H9 (cell line): ENCODE measurements at regions not wholly inside any gene's neighbourhood (a gene's known extent, or its start where the extent isn't known, plus 50 kb on each side); places are given as distances from the start of the nearest gene placed in this dataset.
A peak's percentile ranks its signal among the peaks of the same experiment; 100 is the strongest.

Experiments used
- DNase-seq: peaks from one replicate; pipeline ENCODE4 v3.0.0-alpha.2; 2017
- H2AFZ ChIP-seq: one replicate; pipeline ENCODE4 v1.6.1; 2013; ENCODE audit warnings: mild to moderate bottlenecking, low read length, control low read depth, moderate library complexity
- H2AK5ac ChIP-seq: 2 replicates; pipeline ENCODE4 v1.6.1; 2013; ENCODE audit warnings: low read length, control low read depth, mixed read lengths; ENCODE audit not compliant: insufficient read length
- H2BK120ac ChIP-seq: one replicate; pipeline ENCODE4 v1.6.1; 2013; ENCODE audit warnings: low read depth, mild to moderate bottlenecking, low read length, control low read depth, inconsistent platforms; ENCODE audit not compliant: poor library complexity, severe bottlenecking
- H2BK12ac ChIP-seq: 2 replicates; pipeline ENCODE4 v1.6.1; 2013; ENCODE audit warnings: low read length, control low read depth, mixed read lengths, low read depth; ENCODE audit not compliant: insufficient read length
- H2BK15ac ChIP-seq: 2 replicates; pipeline ENCODE4 v1.6.1; 2013; ENCODE audit warnings: low read depth, low read length, control low read depth
- H2BK20ac ChIP-seq: one replicate; pipeline ENCODE4 v1.6.1; 2013; ENCODE audit warnings: low read depth, mild to moderate bottlenecking, low read length, control low read depth, inconsistent platforms; ENCODE audit not compliant: poor library complexity, severe bottlenecking
- H2BK5ac ChIP-seq: 2 replicates; pipeline ENCODE4 v1.6.1; 2013; ENCODE audit warnings: low read length, control low read depth, mixed read lengths; ENCODE audit not compliant: insufficient read length
- H3K14ac ChIP-seq: 2 replicates; pipeline ENCODE4 v1.6.1; 2013; ENCODE audit warnings: low read length, control low read depth; ENCODE audit not compliant: insufficient read depth
- H3K18ac ChIP-seq: 2 replicates; pipeline ENCODE4 v1.6.1; 2013; ENCODE audit warnings: low read depth, mild to moderate bottlenecking, mixed read lengths, low read length, control low read depth; ENCODE audit not compliant: insufficient read length
- H3K23ac ChIP-seq: 2 replicates; pipeline ENCODE4 v1.6.1; 2013; ENCODE audit warnings: low read length, control low read depth, mixed read lengths, low read depth; ENCODE audit not compliant: insufficient read length
- H3K23me2 ChIP-seq: 2 replicates; pipeline ENCODE4 v1.6.1; 2013; ENCODE audit warnings: low read depth, mild to moderate bottlenecking, mixed read lengths, low read length, control low read depth; ENCODE audit not compliant: insufficient read length, poor library complexity, severe bottlenecking
- H3K27ac ChIP-seq: 2 replicates; pipeline ENCODE4 v1.5.1; 2013; ENCODE audit warnings: low read length, control low read depth, mixed read lengths, low read depth; ENCODE audit not compliant: insufficient read length
- H3K27me3 ChIP-seq: 2 replicates; pipeline ENCODE4 v1.6.1; 2013; ENCODE audit warnings: low read length, control low read depth, inconsistent platforms; ENCODE audit not compliant: insufficient read depth
- H3K4ac ChIP-seq: 2 replicates; pipeline ENCODE4 v1.6.1; 2013; ENCODE audit warnings: low read depth, mild to moderate bottlenecking, control low read depth, inconsistent platforms, low read length, moderate library complexity
- H3K4me1 ChIP-seq: 2 replicates; pipeline ENCODE4 v1.6.1; 2013; ENCODE audit warnings: low read length, control low read depth, inconsistent platforms; ENCODE audit not compliant: insufficient read depth
- H3K4me2 ChIP-seq: 2 replicates; pipeline ENCODE4 v1.6.1; 2013; ENCODE audit warnings: low read length, control low read depth, mixed read lengths; ENCODE audit not compliant: insufficient read length, insufficient read depth
- H3K56ac ChIP-seq: 2 replicates; pipeline ENCODE4 v1.6.1; 2013; ENCODE audit warnings: low read depth, mild to moderate bottlenecking, mixed read lengths, low read length, control low read depth; ENCODE audit not compliant: insufficient read length
- H3K79me1 ChIP-seq: 2 replicates; pipeline ENCODE4 v1.6.1; 2013; ENCODE audit warnings: low read depth, mild to moderate bottlenecking, moderate library complexity, low read length, control low read depth, inconsistent platforms; ENCODE audit not compliant: insufficient read depth, poor library complexity, severe bottlenecking
- H3K79me2 ChIP-seq: 2 replicates; pipeline ENCODE4 v1.6.1; 2013; ENCODE audit warnings: low read length, control low read depth, inconsistent platforms; ENCODE audit not compliant: insufficient read depth
- H3K9ac ChIP-seq: 2 replicates; pipeline ENCODE4 v1.6.1; 2013; ENCODE audit warnings: low read length, control low read depth, mixed read lengths; ENCODE audit not compliant: insufficient read length; ENCODE audit errors: extremely low read depth
- H3K9me3 ChIP-seq: one replicate; pipeline ENCODE4 v1.6.1; 2013; ENCODE audit warnings: low read depth, low read length, inconsistent platforms; ENCODE audit not compliant: control insufficient read depth
- H3T11ph ChIP-seq: one replicate; pipeline ENCODE4 v1.6.1; 2013; ENCODE audit warnings: mild to moderate bottlenecking, low read length, control low read depth, inconsistent platforms
- H4K20me1 ChIP-seq: one replicate; pipeline ENCODE4 v1.6.1; 2013; ENCODE audit not compliant: control insufficient read depth, insufficient read length, insufficient read depth
- H4K5ac ChIP-seq: 2 replicates; pipeline ENCODE4 v1.6.1; 2013; ENCODE audit warnings: low read depth, mild to moderate bottlenecking, mixed read lengths, low read length, control low read depth; ENCODE audit not compliant: insufficient read length
- H4K8ac ChIP-seq: replicated peaks from 2 replicates; pipeline ENCODE4 v1.6.1; 2013; ENCODE audit warnings: low read length, control low read depth, mixed read lengths, low read depth; ENCODE audit not compliant: insufficient read length
- H4K91ac ChIP-seq: 2 replicates; pipeline ENCODE4 v1.6.1; 2013; ENCODE audit warnings: low read depth, mild to moderate bottlenecking, moderate library complexity, mixed read lengths, low read length, control low read depth; ENCODE audit not compliant: insufficient read length
- H3K27ac Mint-ChIP-seq, 3 experiments: 2 replicates in 2 of 3; 3 replicates in 1 of 3; pipeline ENCODE4 v1.8.0; 2020 to 2021; ENCODE audit warnings: mixed read lengths in 3 of 3, mild to moderate bottlenecking in 1 of 3, moderate library complexity in 1 of 3
- H3K27me3 Mint-ChIP-seq: 2 replicates; pipeline ENCODE4 v1.8.0; 2021; ENCODE audit warnings: low read depth, mild to moderate bottlenecking, moderate library complexity, mixed read lengths
- H3K36me3 Mint-ChIP-seq, 3 experiments: 2 replicates in 2 of 3; 3 replicates in 1 of 3; pipeline ENCODE4 v1.8.0; 2020 to 2021; ENCODE audit warnings: low read depth in 3 of 3, mixed read lengths in 3 of 3; ENCODE audit not compliant: insufficient read depth in 1 of 3
- H3K4me1 Mint-ChIP-seq, 2 experiments: 2 replicates each; pipeline ENCODE4 v1.8.0; 2020; ENCODE audit warnings: mixed read lengths in 2 of 2
- H3K4me3 Mint-ChIP-seq, 2 experiments: 2 replicates in 1 of 2; 3 replicates in 1 of 2; pipeline ENCODE4 v1.8.0; 2020 to 2021; ENCODE audit warnings: mild to moderate bottlenecking in 2 of 2, mixed read lengths in 2 of 2, moderate library complexity in 1 of 2
- H3K9me3 Mint-ChIP-seq, 2 experiments: 2 replicates in 1 of 2; 3 replicates in 1 of 2; pipeline ENCODE4 v1.8.0; 2020; ENCODE audit warnings: mild to moderate bottlenecking in 2 of 2, mixed read lengths in 2 of 2, moderate library complexity in 1 of 2
- WGBS: extraction: QIAGEN DNeasy Blood & Tissue Kit; methylation state at CpG from one replicate; pipeline ENCODE4 v1.1.7; 2013; ENCODE audit warnings: missing lambda C conversion rate, low lambda C conversion rate, mixed read lengths; ENCODE audit not compliant: insufficient read length; ENCODE audit errors: extremely low coverage; 5-methylcytosine and 5-hydroxymethylcytosine counted together
- TF ChIP-seq, protein P1 (sequence below): fragments of 200-600 bp; sonication (generic); conservative IDR thresholded peaks from 3 replicates; pipeline ENCODE4 v1.8.0; 2021; ENCODE audit warnings: antibody characterized with exemption, mild to moderate bottlenecking

DNA sequence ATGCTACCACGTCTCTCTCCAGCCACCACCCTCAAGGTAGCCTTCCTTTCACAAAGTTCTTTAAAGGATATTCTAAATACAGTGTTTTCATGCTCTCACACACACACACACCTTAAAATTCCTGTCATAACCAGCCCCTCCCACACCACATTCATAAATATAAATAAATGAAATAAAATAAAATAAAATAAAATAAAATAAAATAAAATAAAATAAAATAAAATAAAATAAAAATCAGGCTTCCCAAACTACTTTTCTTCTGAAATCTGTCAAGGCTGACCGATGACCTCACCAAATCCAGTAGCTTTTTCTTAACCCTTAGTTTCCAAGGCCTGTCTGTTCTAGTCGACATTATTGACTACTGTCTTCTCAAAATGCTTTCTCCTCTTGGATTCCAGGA is 378.4 kb downstream of the SEC23A start:
- no peaks in the 10 kb centered on the region; a peak in 1 of 5 replicates for H3K9me3 Mint-ChIP-seq
- no peaks in the 10 kb centered on the region for H3K36me3 Mint-ChIP-seq
- no peak overlapping the region for H3K9ac ChIP-seq
- no peak overlapping the region for H2BK5ac ChIP-seq
- H2BK15ac ChIP-seq, result no peak overlapping the region
- H4K91ac ChIP-seq, result no peak overlapping the region
- peak overlapping the region in 1 of 3 experiments; percentile 75; a peak in 1 of 7 replicates for H3K27ac Mint-ChIP-seq
- no peak overlapping the region for H2BK12ac ChIP-seq
- no peak overlapping the region for H3T11ph ChIP-seq
- H3K79me1 ChIP-seq, result no peaks in the 10 kb centered on the region
- no peak overlapping the region for H3K14ac ChIP-seq
- H2AFZ ChIP-seq, result no peak overlapping the region
- H3K4me3 Mint-ChIP-seq, result no peak overlapping the region
- H2AK5ac ChIP-seq, result no peak overlapping the region
- H3K4me1 Mint-ChIP-seq, result peaks cover 2 to 4% of the 10 kb centered on the region in 2 experiments; a peak in 2 of 4 replicates
- TF ChIP-seq, protein P1, sequence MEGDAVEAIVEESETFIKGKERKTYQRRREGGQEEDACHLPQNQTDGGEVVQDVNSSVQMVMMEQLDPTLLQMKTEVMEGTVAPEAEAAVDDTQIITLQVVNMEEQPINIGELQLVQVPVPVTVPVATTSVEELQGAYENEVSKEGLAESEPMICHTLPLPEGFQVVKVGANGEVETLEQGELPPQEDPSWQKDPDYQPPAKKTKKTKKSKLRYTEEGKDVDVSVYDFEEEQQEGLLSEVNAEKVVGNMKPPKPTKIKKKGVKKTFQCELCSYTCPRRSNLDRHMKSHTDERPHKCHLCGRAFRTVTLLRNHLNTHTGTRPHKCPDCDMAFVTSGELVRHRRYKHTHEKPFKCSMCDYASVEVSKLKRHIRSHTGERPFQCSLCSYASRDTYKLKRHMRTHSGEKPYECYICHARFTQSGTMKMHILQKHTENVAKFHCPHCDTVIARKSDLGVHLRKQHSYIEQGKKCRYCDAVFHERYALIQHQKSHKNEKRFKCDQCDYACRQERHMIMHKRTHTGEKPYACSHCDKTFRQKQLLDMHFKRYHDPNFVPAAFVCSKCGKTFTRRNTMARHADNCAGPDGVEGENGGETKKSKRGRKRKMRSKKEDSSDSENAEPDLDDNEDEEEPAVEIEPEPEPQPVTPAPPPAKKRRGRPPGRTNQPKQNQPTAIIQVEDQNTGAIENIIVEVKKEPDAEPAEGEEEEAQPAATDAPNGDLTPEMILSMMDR, result no peak
- no peaks in the 10 kb centered on the region for H3K23me2 ChIP-seq
- H3K27ac ChIP-seq, result no peak overlapping the region
- H3K56ac ChIP-seq, result no peak overlapping the region
- no peak overlapping the region for H4K5ac ChIP-seq
- no peak overlapping the region for H3K18ac ChIP-seq
- no peak overlapping the region for H2BK120ac ChIP-seq
- H2BK20ac ChIP-seq, result no peak overlapping the region
- H3K79me2 ChIP-seq, result no peaks in the 10 kb centered on the region
- H3K4me1 ChIP-seq, result no peaks in the 10 kb centered on the region
- no peak overlapping the region for H3K4me2 ChIP-seq
- no peak overlapping the region for H3K4ac ChIP-seq
- H3K9me3 ChIP-seq, result no peaks in the 10 kb centered on the region
- no peak for DNase-seq
- WGBS, result no CpG with 5 or more reads among the region's 3 CpGs
- no peaks in the 10 kb centered on the region for H4K20me1 ChIP-seq
- H4K8ac ChIP-seq, result no peak overlapping the region
- no peaks in the 10 kb centered on the region for H3K27me3 ChIP-seq
- no peak overlapping the region for H3K23ac ChIP-seq
- no peaks in the 10 kb centered on the region for H3K27me3 Mint-ChIP-seq
